ENCODE measurements at regions not wholly inside any gene's neighbourhood (a gene's known extent, or its start where the extent isn't known, plus 50 kb on each side); places are given as distances from the start of the nearest gene placed in this dataset.

GRCh38 chr13:85671336-85671735 lies 127.9 kb downstream of the SLITRK6 start:
- H3K27ac ChIP-seq = no peak overlapping the region
- H3K4me1 ChIP-seq = no peaks in the 10 kb centered on the region
- H3K27me3 ChIP-seq (replicated peaks in 1 of 7) = no peaks in the 10 kb centered on the region
- TF ChIP-seq CTCF (IDR thresholded peaks at IDR 0.05 in 8 of 11, conservative IDR thresholded peaks at IDR 0.05 in 3 of 11) = no peak
- TF ChIP-seq POLR2AphosphoS5 (IDR thresholded peaks at IDR 0.05) = no peak
- TF ChIP-seq POLR2A (IDR thresholded peaks at IDR 0.05) = no peak
- intact Hi-C loops (cut with DNase I; ENCODE audit: low total_unique reads) = no loop called here
- peaks cover 0 to 18% (median 11%) of the 10 kb centered on the region in 8 donors for H3K9me3 ChIP-seq
- WGBS, 5 donors = 76 to 91% (median 79%) methylated on average over 3 of the region's 3 CpGs
- no peak for DNase-seq
- no peak overlapping the region for H3K4me3 ChIP-seq
- no peaks in the 10 kb centered on the region for H3K36me3 ChIP-seq

- 44 to 59% (median 48%) methylated on average over 3 of the region's 3 CpGs for WGBS, 5 donors
- Histone ChIP-seq H3K4me1 (no peaks in the 10 kb centered on the region), H3K36me3 (no peaks in the 10 kb centered on the region), H3K27ac (no peak overlapping the region), H3K4me3 (no peak overlapping the region), H3K9me3 (peaks cover 0 to 4% (median 0%) of the 10 kb centered on the region in 8 donors), H3K27me3 (replicated peaks in 1 of 7) (no peaks in the 10 kb centered on the region)
- intact Hi-C loops (cut with DNase I; ENCODE audit: low total_unique reads) = no loop called here
- DNase-seq = no peak
- no peak for TF ChIP-seq POLR2AphosphoS5 (IDR thresholded peaks at IDR 0.05)
These were observed 132.9 kb downstream of the SLITRK6 start for GRCh38 chr13:85666356-85666755.

GRCh38 chr13:85665286-85665685 lies 133.9 kb downstream of the SLITRK6 start:
- Histone ChIP-seq H3K36me3 (no peaks in the 10 kb centered on the region), H3K9me3 (peaks cover 0 to 7% (median 0%) of the 10 kb centered on the region in 8 donors), H3K27me3 (replicated peaks in 1 of 7) (no peaks in the 10 kb centered on the region), H3K4me1 (no peaks in the 10 kb centered on the region), H3K4me3 (no peak overlapping the region), H3K27ac (no peak overlapping the region)
- TF ChIP-seq POLR2A (IDR thresholded peaks at IDR 0.05) (no peak), POLR2AphosphoS5 (IDR thresholded peaks at IDR 0.05) (no peak), CTCF (IDR thresholded peaks at IDR 0.05 in 8 of 11, conservative IDR thresholded peaks at IDR 0.05 in 3 of 11) (no peak)
- no peak for DNase-seq
- intact Hi-C loops (cut with DNase I; ENCODE audit: low total_unique reads) = no loop called here
- 40 to 48% (median 43%) methylated on average over 4 of the region's 4 CpGs for WGBS, 5 donors

- no peak overlapping the region for H3K4me3 ChIP-seq
- no peak for DNase-seq
- WGBS, 5 donors = 86 to 96% (median 89%) methylated on average over 1 of the region's 1 CpG
- no peaks in the 10 kb centered on the region for H3K27me3 ChIP-seq (replicated peaks in 1 of 7)
- no peak overlapping the region for H3K27ac ChIP-seq
- no peak for TF ChIP-seq POLR2AphosphoS5 (IDR thresholded peaks at IDR 0.05)
- no peaks in the 10 kb centered on the region for H3K36me3 ChIP-seq
- intact Hi-C loops (cut with DNase I; ENCODE audit: low total_unique reads) = no loop called here
- H3K4me1 ChIP-seq = no peaks in the 10 kb centered on the region
- peaks cover 0 to 7% (median 0%) of the 10 kb centered on the region in 8 donors for H3K9me3 ChIP-seq
These were observed 135.4 kb downstream of the SLITRK6 start for GRCh38 chr13:85663856-85664255.

GRCh38 chr13:85662186-85662585 lies 137.0 kb downstream of the SLITRK6 start:
- H3K27me3 ChIP-seq (replicated peaks in 1 of 7) = no peaks in the 10 kb centered on the region

More at GRCh38 chr13:85662186-85662585, 137.0 kb downstream of the SLITRK6 start:
- Histone ChIP-seq H3K27ac (no peak overlapping the region), H3K4me3 (no peak overlapping the region), H3K9me3 (peaks cover 0 to 7% (median 0%) of the 10 kb centered on the region in 8 donors), H3K36me3 (no peaks in the 10 kb centered on the region), H3K4me1 (no peaks in the 10 kb centered on the region)
- TF ChIP-seq POLR2A (IDR thresholded peaks at IDR 0.05) (no peak), POLR2AphosphoS5 (IDR thresholded peaks at IDR 0.05) (no peak), CTCF (IDR thresholded peaks at IDR 0.05 in 8 of 11, conservative IDR thresholded peaks at IDR 0.05 in 3 of 11) (no peak)
- intact Hi-C loops (cut with DNase I; ENCODE audit: low total_unique reads) = no loop called here
- no peak for DNase-seq
